ENCODE measurements at regions not wholly inside any gene's neighbourhood (a gene's known extent, or its start where the extent isn't known, plus 50 kb on each side); places are given as distances from the start of the nearest gene placed in this dataset.

DNA sequence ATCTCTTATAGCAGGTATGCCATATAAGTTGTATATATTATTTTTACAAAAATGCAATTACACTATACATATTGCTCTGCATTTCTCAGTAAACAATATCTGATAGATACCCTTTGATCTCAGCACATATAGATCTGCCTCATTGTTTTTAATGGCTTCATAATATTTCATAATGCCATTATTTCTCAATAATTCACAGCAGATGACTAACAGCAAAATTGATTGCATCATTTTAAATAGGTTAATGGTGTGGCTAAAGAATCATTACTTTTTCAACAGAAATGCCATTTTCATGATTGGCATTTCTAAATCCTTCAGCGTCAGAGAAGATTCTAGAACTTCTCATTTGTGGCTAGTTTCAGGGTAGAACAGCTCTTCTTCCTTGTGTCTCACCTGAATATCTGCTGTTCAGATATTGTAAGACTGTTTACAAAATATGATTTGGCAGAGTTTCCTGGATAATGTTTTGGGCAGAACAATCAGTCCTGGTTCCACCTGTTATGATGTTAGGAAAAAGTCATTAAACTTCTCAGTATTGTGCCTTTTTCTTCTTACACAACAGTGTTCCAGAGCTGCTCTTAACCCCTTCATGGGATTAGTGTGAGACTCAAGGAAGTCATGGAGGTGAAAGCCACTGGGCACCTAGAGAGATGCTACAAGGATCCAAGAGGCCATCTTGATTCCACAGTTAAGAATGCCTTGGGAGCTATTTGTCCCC is 397.6 kb upstream of the THBS1 start:
- Mint-ChIP-seq H3K27me3 (ENCODE audit: insufficient read depth, unreplicated experiment) (no peaks in the 10 kb centered on the region), H3K4me1 (ENCODE audit: low read depth, unreplicated experiment) (peaks cover 33% of the 10 kb centered on the region), H3K27ac (ENCODE audit: unreplicated experiment) (no peak overlapping the region), H3K4me3 (ENCODE audit: unreplicated experiment) (no peak overlapping the region), H3K36me3 (ENCODE audit: insufficient read depth, unreplicated experiment) (no peaks in the 10 kb centered on the region), H3K9me3 (ENCODE audit: unreplicated experiment) (peaks cover 10% of the 10 kb centered on the region)
- H3K9me3 ChIP-seq: no peaks in the 10 kb centered on the region
- no TSS peak for BruUV-seq (replicated peaks)
- H3K4me1 ChIP-seq: peaks cover 11% of the 10 kb centered on the region
- CTCF ChIA-PET: no interaction called here
- TF ChIP-seq, protein P1, sequence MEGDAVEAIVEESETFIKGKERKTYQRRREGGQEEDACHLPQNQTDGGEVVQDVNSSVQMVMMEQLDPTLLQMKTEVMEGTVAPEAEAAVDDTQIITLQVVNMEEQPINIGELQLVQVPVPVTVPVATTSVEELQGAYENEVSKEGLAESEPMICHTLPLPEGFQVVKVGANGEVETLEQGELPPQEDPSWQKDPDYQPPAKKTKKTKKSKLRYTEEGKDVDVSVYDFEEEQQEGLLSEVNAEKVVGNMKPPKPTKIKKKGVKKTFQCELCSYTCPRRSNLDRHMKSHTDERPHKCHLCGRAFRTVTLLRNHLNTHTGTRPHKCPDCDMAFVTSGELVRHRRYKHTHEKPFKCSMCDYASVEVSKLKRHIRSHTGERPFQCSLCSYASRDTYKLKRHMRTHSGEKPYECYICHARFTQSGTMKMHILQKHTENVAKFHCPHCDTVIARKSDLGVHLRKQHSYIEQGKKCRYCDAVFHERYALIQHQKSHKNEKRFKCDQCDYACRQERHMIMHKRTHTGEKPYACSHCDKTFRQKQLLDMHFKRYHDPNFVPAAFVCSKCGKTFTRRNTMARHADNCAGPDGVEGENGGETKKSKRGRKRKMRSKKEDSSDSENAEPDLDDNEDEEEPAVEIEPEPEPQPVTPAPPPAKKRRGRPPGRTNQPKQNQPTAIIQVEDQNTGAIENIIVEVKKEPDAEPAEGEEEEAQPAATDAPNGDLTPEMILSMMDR (IDR thresholded peaks at IDR 0.05; ENCODE audit: insufficient read depth in 1 of 2, low read depth in 1 of 2, low read length in 1 of 2, severe bottlenecking in 1 of 2, unreplicated experiment in 1 of 2): no peak
- intact Hi-C loops (cut with micrococcal nuclease; ENCODE audit: unreplicated experiment): no loop called here
- H3K36me3 ChIP-seq (ENCODE audit: control insufficient read depth, insufficient read depth, low read length): no peaks in the 10 kb centered on the region
- POLR2A ChIA-PET: no interaction called here
- H3K27me3 ChIP-seq (replicated peaks; ENCODE audit: control insufficient read depth, insufficient read depth, low read length): no peaks in the 10 kb centered on the region
- no peak overlapping the region for H3K4me3 ChIP-seq (ENCODE audit: low read depth, low read length)
- no peak for DNase-seq

DNA sequence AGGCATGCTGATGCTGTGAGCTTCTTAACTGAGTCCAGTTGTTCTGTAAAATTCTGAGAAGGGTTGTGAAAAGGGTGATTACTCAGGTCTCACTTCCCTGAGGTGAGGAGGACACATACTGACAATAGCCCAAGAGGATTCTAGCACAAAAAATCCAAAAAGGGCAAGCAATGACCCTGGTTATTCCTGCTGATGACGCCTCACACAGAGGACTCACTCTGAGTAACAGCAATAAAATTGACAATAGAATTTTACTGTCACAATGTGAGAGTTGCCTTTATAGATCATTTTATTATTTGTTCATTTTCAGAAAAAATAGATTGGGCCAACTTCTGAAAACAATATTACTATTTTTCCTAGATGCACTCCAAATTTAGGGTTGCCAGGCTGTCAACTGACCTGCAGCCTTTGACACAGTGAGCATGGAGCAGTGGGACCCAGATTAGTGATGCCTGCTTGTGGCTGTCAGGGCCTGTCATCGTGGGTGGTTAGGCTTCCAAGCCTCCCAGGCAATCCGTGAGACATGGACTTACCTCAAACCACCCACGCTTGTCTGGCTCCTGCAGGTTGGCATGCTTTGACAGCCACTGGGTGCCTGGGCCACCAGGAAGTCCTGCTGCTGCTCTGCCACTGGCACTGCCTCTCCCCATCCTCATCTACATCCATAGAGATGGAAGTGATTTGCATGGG is 396.0 kb upstream of the THBS1 start:
- H3K9me3 ChIP-seq: 0 out of 2 replicates have a peak, but pooled peaks cover 4% of the 10 kb centered on the region
- H3K4me3 ChIP-seq (ENCODE audit: low read depth, low read length): no peak overlapping the region
- intact Hi-C loops (cut with micrococcal nuclease; ENCODE audit: unreplicated experiment): no loop called here
- H3K4me1 Mint-ChIP-seq (ENCODE audit: low read depth, unreplicated experiment): peaks cover 27% of the 10 kb centered on the region
- no peaks in the 10 kb centered on the region for H3K36me3 Mint-ChIP-seq (ENCODE audit: insufficient read depth, unreplicated experiment)
- DNase-seq: no peak
- no peaks in the 10 kb centered on the region for H3K27me3 ChIP-seq (replicated peaks; ENCODE audit: control insufficient read depth, insufficient read depth, low read length)
- no peaks in the 10 kb centered on the region for H3K27me3 Mint-ChIP-seq (ENCODE audit: insufficient read depth, unreplicated experiment)
- POLR2A ChIA-PET: no interaction called here
- H3K27ac Mint-ChIP-seq (ENCODE audit: unreplicated experiment): no peak overlapping the region
- no peaks in the 10 kb centered on the region for H3K36me3 ChIP-seq (ENCODE audit: control insufficient read depth, insufficient read depth, low read length)
- TF ChIP-seq, protein P1 (IDR thresholded peaks at IDR 0.05; ENCODE audit: insufficient read depth in 1 of 2, low read depth in 1 of 2, low read length in 1 of 2, severe bottlenecking in 1 of 2, unreplicated experiment in 1 of 2): no peak
- peaks cover 10% of the 10 kb centered on the region for H3K9me3 Mint-ChIP-seq (ENCODE audit: unreplicated experiment)
- CTCF ChIA-PET: no interaction called here
- no TSS peak for BruUV-seq (replicated peaks)
- no peak overlapping the region for H3K4me3 Mint-ChIP-seq (ENCODE audit: unreplicated experiment)
- H3K4me1 ChIP-seq: peaks cover 16% of the 10 kb centered on the region

DNA sequence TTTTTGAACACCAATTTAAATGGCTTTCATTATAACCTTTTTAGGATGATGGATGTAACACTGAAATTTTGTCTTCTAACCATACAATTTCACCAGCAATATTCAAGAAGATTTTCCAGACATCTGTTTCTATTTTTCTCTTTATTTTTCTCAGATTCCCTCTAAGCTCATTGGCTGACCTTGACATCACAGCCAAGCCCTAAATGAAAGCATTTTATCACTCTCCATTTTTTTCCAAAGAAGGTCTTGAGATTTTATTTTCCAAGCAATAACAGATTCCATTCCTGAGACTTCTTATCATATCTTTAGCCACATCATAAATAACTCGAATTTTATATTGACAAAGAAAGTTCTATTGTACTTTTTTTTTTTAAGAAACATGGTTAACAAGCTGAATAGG is 392.6 kb upstream of the THBS1 start:
- TF ChIP-seq, protein P1 (IDR thresholded peaks at IDR 0.05; ENCODE audit: insufficient read depth in 1 of 2, low read depth in 1 of 2, low read length in 1 of 2, severe bottlenecking in 1 of 2, unreplicated experiment in 1 of 2): no peak
- ChIA-PET POLR2A (interaction anchor here (0.5 kb wide), 1 partner anchor 163 kb away, joined by 3 read pairs; no protein-coding TSS in a partner anchor), CTCF (interaction anchor here (0.6 kb wide), 1 partner anchor 13 kb away, joined by 3 read pairs; no protein-coding TSS in a partner anchor)
- no peak for DNase-seq
- Histone ChIP-seq H3K4me3 (ENCODE audit: low read depth, low read length) (no peak overlapping the region), H3K36me3 (ENCODE audit: control insufficient read depth, insufficient read depth, low read length) (no peaks in the 10 kb centered on the region), H3K9me3 (0 out of 2 replicates have a peak, but pooled peaks cover 4% of the 10 kb centered on the region), H3K27me3 (replicated peaks; ENCODE audit: control insufficient read depth, insufficient read depth, low read length) (no peaks in the 10 kb centered on the region), H3K4me1 (peaks cover 27% of the 10 kb centered on the region)
- intact Hi-C loops (cut with micrococcal nuclease; ENCODE audit: unreplicated experiment): no loop called here
- no peak overlapping the region for H3K27ac Mint-ChIP-seq (ENCODE audit: unreplicated experiment)
- no TSS peak for BruUV-seq (replicated peaks)
- no peak overlapping the region for H3K4me3 Mint-ChIP-seq (ENCODE audit: unreplicated experiment)
- H3K36me3 Mint-ChIP-seq (ENCODE audit: insufficient read depth, unreplicated experiment): no peaks in the 10 kb centered on the region
- H3K27me3 Mint-ChIP-seq (ENCODE audit: insufficient read depth, unreplicated experiment): no peaks in the 10 kb centered on the region
- H3K9me3 Mint-ChIP-seq (ENCODE audit: unreplicated experiment): peaks cover 20% of the 10 kb centered on the region
- peaks cover 26% of the 10 kb centered on the region for H3K4me1 Mint-ChIP-seq (ENCODE audit: low read depth, unreplicated experiment)

Measured in Caco-2 (cell line).